Neural cell (in vitro differentiated cells): ENCODE measurements at regions not wholly inside any gene's neighbourhood (a gene's known extent, or its start where the extent isn't known, plus 50 kb on each side); places are given as distances from the start of the nearest gene placed in this dataset.

Experiments
- H2AFZ ChIP-seq: fragments of 200-600, 300-800 bp; sonication (generic), shearing (Covaris generic); 2 replicates; pipeline ENCODE4 v1.6.0; 2014; ENCODE audit warnings: low read depth, mild to moderate bottlenecking, antibody characterized with exemption, low read length, moderate library complexity
- H3F3A ChIP-seq: fragments of 200-600 bp; shearing (Covaris generic); 2 replicates; pipeline ENCODE4 v1.6.1; 2016; ENCODE audit warnings: mild to moderate bottlenecking, moderate library complexity, mixed read lengths, antibody characterized with exemption, low read length; ENCODE audit not compliant: insufficient read depth, poor library complexity, severe bottlenecking
- H3K27ac ChIP-seq: fragments of 200-600, 300-800 bp; sonication (generic), shearing (Covaris generic); 2 replicates; pipeline ENCODE4 v1.5.1; 2014; ENCODE audit warnings: mild to moderate bottlenecking, low read length, moderate library complexity
- H3K27me3 ChIP-seq: fragments of 300-800, 200-600 bp; sonication (generic), shearing (Covaris generic); 2 replicates; pipeline ENCODE4 v1.6.0; 2014; ENCODE audit warnings: mild to moderate bottlenecking, low read depth, low read length, moderate library complexity; ENCODE audit not compliant: insufficient read depth
- H3K36me3 ChIP-seq: fragments of 300-800, 200-600 bp; sonication (generic), shearing (Covaris generic); 2 replicates; pipeline ENCODE4 v1.5.1; 2014; ENCODE audit warnings: mild to moderate bottlenecking, antibody characterized with exemption, low read length, moderate library complexity; ENCODE audit not compliant: insufficient read depth
- H3K4me2 ChIP-seq: fragments of 300-800, 200-600 bp; sonication (generic), shearing (Covaris generic); 2 replicates; pipeline ENCODE4 v1.6.0; 2014; ENCODE audit warnings: mild to moderate bottlenecking, low read length
- H3K4me3 ChIP-seq: fragments of 300-800, 200-600 bp; sonication (generic), shearing (Covaris generic); 2 replicates; pipeline ENCODE4 v1.5.1; 2014; ENCODE audit warnings: mild to moderate bottlenecking, low read length, moderate library complexity
- H3K79me2 ChIP-seq: fragments of 200-600 bp; shearing (Covaris generic); replicated peaks from 2 replicates; pipeline ENCODE4 v1.6.0; 2014; ENCODE audit warnings: mild to moderate bottlenecking, low read length, moderate library complexity; ENCODE audit not compliant: insufficient read depth
- H3K9ac ChIP-seq: fragments of 300-800, 200-600 bp; sonication (generic), shearing (Covaris generic); 2 replicates; pipeline ENCODE4 v1.6.1; 2016; ENCODE audit warnings: mild to moderate bottlenecking, low read length, mixed read lengths
- H3K9me2 ChIP-seq: fragments of 200-600 bp; shearing (Covaris generic); 2 replicates; pipeline ENCODE4 v1.6.1; 2016; ENCODE audit warnings: mild to moderate bottlenecking, low read length, mixed read lengths; ENCODE audit not compliant: insufficient read depth
- H3K9me3 ChIP-seq: fragments of 200-600, 300-800 bp; sonication (generic), shearing (Covaris generic); 2 replicates; pipeline ENCODE4 v1.6.1; 2016; ENCODE audit warnings: mild to moderate bottlenecking, mixed run types, low read length, moderate library complexity, mixed read lengths
- H4K20me1 ChIP-seq: fragments of 200-600 bp; shearing (Covaris generic); 2 replicates; pipeline ENCODE4 v1.6.1; 2016; ENCODE audit warnings: mild to moderate bottlenecking, mixed run types; ENCODE audit not compliant: insufficient read depth
- EP300 ChIP-seq: fragments of 450-650 bp; conservative IDR thresholded peaks from 2 replicates; pipeline ENCODE4 v1.6.1; 2014; ENCODE audit warnings: antibody characterized with exemption, mild to moderate bottlenecking, moderate library complexity; ENCODE audit not compliant: poor library complexity, severe bottlenecking
- EZH2 ChIP-seq: fragments of 200-600, 300-800 bp; shearing (Covaris generic), sonication (generic); IDR thresholded peaks from 2 replicates; pipeline ENCODE4 v1.6.1; 2014; ENCODE audit warnings: antibody characterized with exemption, low read length, borderline replicate concordance, mild to moderate bottlenecking; ENCODE audit not compliant: insufficient read depth, poor library complexity, severe bottlenecking
- MXI1 ChIP-seq: fragments of 450-650 bp; conservative IDR thresholded peaks from 2 replicates; pipeline ENCODE4 v1.6.1; 2014; ENCODE audit warnings: antibody characterized with exemption, mild to moderate bottlenecking; ENCODE audit not compliant: poor library complexity, severe bottlenecking
- POLR2AphosphoS5 ChIP-seq: IDR thresholded peaks from 2 replicates; pipeline ENCODE4 v1.6.1; 2012
- RAD21 ChIP-seq: fragments of 450-650 bp; conservative IDR thresholded peaks from 2 replicates; pipeline ENCODE4 v1.6.1; 2014; ENCODE audit warnings: antibody characterized with exemption, mild to moderate bottlenecking, moderate library complexity
- REST ChIP-seq: IDR thresholded peaks from 2 replicates; pipeline ENCODE4 v1.6.1; 2012; ENCODE audit warnings: borderline replicate concordance
- SMC3 ChIP-seq: fragments of 450-650 bp; conservative IDR thresholded peaks from 2 replicates; pipeline ENCODE4 v1.6.1; 2014; ENCODE audit warnings: antibody characterized with exemption, mild to moderate bottlenecking, moderate library complexity; ENCODE audit not compliant: poor library complexity
- TAF1 ChIP-seq: IDR thresholded peaks from 2 replicates; pipeline ENCODE4 v1.6.1; 2012; ENCODE audit warnings: low read depth
- TF ChIP-seq, protein P1 (sequence below): fragments of 450-650 bp; IDR thresholded peaks from 2 replicates; pipeline ENCODE4 v1.5.1; 2014; ENCODE audit warnings: antibody characterized with exemption, mild to moderate bottlenecking, moderate library complexity; ENCODE audit not compliant: poor library complexity, severe bottlenecking

- no peak overlapping the region for H3K4me2 ChIP-seq
- TF ChIP-seq EZH2 (no peak), MXI1 (no peak), TAF1 (no peak), EP300 (no peak), RAD21 (no peak), REST (no peak), POLR2AphosphoS5 (no peak), SMC3 (no peak)
- TF ChIP-seq, protein P1, sequence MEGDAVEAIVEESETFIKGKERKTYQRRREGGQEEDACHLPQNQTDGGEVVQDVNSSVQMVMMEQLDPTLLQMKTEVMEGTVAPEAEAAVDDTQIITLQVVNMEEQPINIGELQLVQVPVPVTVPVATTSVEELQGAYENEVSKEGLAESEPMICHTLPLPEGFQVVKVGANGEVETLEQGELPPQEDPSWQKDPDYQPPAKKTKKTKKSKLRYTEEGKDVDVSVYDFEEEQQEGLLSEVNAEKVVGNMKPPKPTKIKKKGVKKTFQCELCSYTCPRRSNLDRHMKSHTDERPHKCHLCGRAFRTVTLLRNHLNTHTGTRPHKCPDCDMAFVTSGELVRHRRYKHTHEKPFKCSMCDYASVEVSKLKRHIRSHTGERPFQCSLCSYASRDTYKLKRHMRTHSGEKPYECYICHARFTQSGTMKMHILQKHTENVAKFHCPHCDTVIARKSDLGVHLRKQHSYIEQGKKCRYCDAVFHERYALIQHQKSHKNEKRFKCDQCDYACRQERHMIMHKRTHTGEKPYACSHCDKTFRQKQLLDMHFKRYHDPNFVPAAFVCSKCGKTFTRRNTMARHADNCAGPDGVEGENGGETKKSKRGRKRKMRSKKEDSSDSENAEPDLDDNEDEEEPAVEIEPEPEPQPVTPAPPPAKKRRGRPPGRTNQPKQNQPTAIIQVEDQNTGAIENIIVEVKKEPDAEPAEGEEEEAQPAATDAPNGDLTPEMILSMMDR: no peak
- H2AFZ ChIP-seq: no peak overlapping the region
These were observed 204.8 kb upstream of the RSPO3 start for GRCh38 chr6:126913651-126914050.

DNA sequence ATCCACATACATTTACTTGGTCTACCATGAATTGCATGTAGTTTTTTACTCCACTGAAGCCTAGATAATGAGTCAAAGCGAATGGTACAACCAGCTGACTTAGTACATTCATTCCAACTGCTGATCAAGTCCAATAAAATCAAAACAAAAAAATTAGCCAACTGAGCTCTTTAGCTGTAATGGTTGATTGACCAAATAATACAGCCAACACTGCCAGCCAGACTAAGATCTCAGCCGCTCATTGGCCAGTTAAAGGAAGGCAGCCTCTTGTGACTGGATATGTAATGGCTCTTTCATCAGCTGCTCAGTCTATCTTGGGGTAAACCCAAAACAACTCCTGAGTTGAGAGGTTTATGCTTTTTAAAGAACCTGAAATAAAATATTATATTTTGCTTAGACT, 204.3 kb upstream of the RSPO3 start:
- TF ChIP-seq EZH2 (no peak), TAF1 (no peak), SMC3 (no peak), EP300 (no peak), REST (no peak), MXI1 (no peak), POLR2AphosphoS5 (no peak)
- TF ChIP-seq, protein P1: no peak
- Histone ChIP-seq H4K20me1 (no peaks in the 10 kb centered on the region), H3K4me2 (no peak overlapping the region), H3K9me2 (no peaks in the 10 kb centered on the region), H3K36me3 (no peaks in the 10 kb centered on the region), H3K4me3 (no peak overlapping the region), H3K27me3 (no peaks in the 10 kb centered on the region), H3F3A (no peaks in the 10 kb centered on the region), H3K9me3 (no peaks in the 10 kb centered on the region), H3K9ac (no peak overlapping the region), H3K27ac (no peak overlapping the region), H2AFZ (no peak overlapping the region), H3K79me2 (no peaks in the 10 kb centered on the region)

More at GRCh38 chr6:126913651-126914050, 204.8 kb upstream of the RSPO3 start:
- Histone ChIP-seq H3K27ac (no peak overlapping the region), H3K27me3 (no peaks in the 10 kb centered on the region), H3K9ac (no peak overlapping the region), H3K36me3 (no peaks in the 10 kb centered on the region), H3K4me3 (no peak overlapping the region), H3K9me3 (no peaks in the 10 kb centered on the region), H4K20me1 (no peaks in the 10 kb centered on the region), H3K79me2 (no peaks in the 10 kb centered on the region), H3K9me2 (no peaks in the 10 kb centered on the region), H3F3A (no peaks in the 10 kb centered on the region)
